Fibroblast of mammary gland (primary cell): ENCODE measurements at regions not wholly inside any gene's neighbourhood (a gene's known extent, or its start where the extent isn't known, plus 50 kb on each side); places are given as distances from the start of the nearest gene placed in this dataset.

ENCODE experiments used
- DNase-seq: peaks from one replicate; pipeline ENCODE4 v3.0.0-alpha.2; 2010; ENCODE audit warnings: low read depth
- H3K4me3 ChIP-seq: 2 replicates; pipeline ENCODE4 v1.5.1; 2011; ENCODE audit warnings: low read depth, mild to moderate bottlenecking, low read length, moderate library complexity; ENCODE audit not compliant: control insufficient read depth
- TF ChIP-seq, protein P1 (sequence below): conservative IDR thresholded peaks from 2 replicates; pipeline ENCODE4 v1.5.1; 2011; ENCODE audit warnings: low read depth, low read length, inconsistent platforms; ENCODE audit not compliant: control insufficient read depth, insufficient read depth

DNA sequence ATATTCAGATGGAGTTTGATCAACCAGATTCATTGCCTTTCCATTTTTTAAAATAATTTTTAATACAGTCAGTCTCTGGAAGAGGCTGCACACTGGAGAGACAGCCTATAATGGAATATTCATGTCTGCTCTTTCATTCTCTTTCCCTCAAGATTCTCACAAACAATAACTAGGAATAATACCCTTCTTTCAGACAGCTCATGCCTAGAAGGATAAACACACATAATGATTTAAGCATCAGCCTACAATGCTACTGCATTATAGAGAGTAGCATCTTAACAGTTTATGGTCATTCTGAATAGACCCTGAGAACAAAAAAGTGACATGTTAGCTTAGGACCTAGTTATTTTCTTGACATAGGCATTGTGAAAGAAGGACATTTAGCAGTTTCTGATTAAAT lies 1692.3 kb downstream of the GRIK2 start:
- no peak overlapping the region for H3K4me3 ChIP-seq
- TF ChIP-seq, protein P1, sequence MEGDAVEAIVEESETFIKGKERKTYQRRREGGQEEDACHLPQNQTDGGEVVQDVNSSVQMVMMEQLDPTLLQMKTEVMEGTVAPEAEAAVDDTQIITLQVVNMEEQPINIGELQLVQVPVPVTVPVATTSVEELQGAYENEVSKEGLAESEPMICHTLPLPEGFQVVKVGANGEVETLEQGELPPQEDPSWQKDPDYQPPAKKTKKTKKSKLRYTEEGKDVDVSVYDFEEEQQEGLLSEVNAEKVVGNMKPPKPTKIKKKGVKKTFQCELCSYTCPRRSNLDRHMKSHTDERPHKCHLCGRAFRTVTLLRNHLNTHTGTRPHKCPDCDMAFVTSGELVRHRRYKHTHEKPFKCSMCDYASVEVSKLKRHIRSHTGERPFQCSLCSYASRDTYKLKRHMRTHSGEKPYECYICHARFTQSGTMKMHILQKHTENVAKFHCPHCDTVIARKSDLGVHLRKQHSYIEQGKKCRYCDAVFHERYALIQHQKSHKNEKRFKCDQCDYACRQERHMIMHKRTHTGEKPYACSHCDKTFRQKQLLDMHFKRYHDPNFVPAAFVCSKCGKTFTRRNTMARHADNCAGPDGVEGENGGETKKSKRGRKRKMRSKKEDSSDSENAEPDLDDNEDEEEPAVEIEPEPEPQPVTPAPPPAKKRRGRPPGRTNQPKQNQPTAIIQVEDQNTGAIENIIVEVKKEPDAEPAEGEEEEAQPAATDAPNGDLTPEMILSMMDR: no peak
- no peak for DNase-seq

DNA sequence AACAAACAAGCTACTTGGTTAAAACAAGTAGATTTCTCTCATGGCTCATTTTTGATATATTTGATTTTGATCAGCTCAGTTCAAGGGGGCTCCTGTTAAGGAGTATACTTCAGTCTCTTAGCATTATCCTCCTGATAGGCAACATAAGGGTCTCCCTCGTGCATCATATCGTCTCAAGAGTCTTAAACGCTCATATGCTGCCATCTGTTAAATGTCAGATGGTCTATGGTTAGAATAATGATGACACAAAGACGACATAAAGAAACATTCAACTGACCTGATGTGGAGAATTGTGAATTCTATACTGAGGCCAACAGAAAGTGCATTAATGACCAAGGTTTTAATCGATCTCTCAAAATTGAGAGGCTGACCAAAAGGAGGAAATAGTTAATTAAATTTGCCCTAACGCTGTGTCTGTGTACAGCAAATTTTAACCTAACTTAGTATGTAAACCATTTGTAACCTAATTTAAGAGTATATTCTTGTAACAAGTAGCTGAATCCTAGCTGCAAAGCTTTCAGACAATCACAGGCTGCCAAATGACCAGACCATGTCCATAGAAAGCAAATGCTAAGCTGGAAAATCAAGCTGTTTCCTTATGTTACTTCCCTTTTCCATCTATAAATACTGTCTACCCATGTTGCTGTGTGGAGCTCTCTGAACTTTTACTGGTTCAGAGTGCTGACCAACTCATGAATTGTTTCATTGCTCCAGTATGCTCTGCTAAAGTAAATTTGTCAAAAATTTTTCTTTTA lies 1688.5 kb downstream of the GRIK2 start:
- DNase-seq: no peak
- H3K4me3 ChIP-seq: no peak overlapping the region
- TF ChIP-seq, protein P1: no peak

DNA sequence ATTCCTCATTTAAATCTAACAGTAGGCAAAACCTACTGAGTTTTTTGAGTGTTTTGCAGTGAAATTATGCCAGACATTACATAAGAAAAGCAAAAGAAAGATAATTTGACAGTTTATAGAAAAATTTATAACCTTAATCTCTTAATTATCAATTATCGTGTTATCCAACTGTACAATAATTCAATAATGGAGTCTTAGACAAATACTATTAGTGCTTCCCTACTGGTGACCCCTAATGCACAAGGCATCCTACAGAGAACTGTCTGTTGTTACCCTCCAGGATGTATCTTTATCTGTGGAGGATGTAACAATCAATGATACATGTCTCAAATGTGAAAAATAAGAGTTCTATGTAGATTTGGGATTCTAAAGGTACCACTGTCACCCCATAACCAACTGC lies 1687.6 kb downstream of the GRIK2 start:
- no peak overlapping the region for H3K4me3 ChIP-seq
- DNase-seq: no peak
- TF ChIP-seq, protein P1: no peak

DNA sequence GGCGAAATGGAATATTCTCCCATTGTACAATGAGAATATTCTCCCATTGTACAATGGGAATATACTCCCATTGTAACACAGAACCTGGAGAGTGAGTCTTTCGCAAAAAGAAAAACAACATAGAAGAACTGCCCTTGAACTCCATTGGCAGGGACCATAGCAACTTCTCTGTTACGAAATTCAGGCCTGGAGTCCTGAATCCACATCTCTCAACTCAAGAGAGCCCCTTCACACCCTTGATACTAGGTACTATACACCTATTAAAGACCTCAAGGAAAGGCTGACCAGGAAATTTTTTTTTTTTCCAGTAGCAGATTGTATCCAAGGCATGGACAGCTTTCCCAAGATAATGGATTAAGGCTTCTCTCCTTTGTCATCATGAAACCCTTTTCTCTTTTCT lies 1687.0 kb downstream of the GRIK2 start:
- TF ChIP-seq, protein P1: no peak
- no peak overlapping the region for H3K4me3 ChIP-seq
- DNase-seq: no peak

DNA sequence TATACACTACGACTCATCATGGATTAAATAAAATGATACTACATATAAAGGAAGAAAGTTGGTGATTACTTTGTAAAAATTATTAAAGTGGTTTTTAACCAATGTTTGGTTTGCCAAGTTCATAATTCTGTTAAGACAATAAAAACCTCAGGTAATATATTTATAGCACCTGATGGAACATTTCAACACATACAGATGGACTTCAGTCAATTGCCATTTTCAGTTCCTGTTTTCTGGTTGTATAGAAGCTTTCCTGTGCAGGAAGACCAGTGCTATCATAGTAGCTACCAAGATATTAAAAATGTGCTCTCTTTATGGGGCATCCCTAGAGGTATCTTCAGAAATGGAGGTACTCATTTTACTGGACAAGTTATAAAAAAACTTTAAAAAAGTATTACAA lies 1686.4 kb downstream of the GRIK2 start:
- H3K4me3 ChIP-seq: no peak overlapping the region
- TF ChIP-seq, protein P1: no peak
- no peak for DNase-seq

DNA sequence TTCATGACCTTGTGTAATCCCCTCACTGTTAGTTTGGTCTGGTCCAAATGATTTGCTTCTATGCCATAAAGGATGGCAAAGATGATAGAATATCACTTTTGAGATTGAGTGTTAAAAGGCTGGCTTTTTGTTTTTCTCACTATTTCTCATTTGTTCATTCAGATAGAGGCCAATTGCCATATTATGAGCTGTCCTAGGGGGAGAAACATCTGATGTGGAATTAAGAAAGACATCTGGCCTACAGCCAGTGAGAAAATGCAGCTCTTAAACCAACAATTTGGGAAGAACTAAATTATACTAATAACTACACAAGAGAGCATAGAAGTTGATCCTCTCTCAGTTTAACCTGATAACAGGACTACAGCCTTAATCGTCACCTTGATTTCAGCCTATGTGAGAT lies 1668.6 kb downstream of the GRIK2 start:
- no peak for DNase-seq
- TF ChIP-seq, protein P1: no peak
- no peak overlapping the region for H3K4me3 ChIP-seq
